ENCODE measurements at regions not wholly inside any gene's neighbourhood (a gene's known extent, or its start where the extent isn't known, plus 50 kb on each side); places are given as distances from the start of the nearest gene placed in this dataset.

DNA sequence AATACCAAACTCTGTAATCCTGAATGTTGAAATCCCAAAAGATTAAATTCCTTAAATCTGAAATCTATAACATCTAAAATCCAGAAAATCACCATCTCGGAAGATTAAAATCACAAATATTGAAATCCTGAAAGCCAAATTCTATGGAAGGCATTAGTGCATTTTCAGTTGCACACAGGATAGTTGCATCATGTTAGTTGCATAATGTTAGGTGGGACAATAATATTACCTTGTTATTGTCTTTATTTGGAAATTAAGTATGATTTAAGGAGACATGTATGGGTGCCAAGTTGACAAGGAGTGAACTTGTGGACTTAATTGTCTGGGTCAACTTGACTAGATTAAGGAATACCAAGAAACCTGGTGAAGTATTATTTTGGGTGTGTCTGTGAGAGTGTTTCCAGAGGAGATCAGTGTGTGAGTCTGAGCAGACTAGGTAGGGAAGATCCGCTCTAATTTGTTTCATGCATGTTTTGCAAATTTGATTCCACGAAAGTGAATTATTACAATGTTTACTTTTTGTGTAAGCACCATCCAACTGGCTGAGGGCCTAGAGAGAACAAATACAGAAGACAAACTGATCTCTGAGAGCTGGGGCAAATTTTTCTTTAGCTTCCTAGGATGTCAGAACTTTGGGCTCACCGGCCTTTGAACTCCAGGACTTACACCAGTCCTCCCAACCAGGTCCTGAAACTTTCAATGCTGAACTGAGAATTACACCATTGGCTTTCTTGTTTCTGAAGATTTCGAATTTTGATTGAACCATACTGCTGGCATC lies 545.1 kb upstream of the IRAK1BP1 start:
- 96% methylated on average over 5 of the region's 5 CpGs for WGBS
- Histone ChIP-seq H3K9ac (ENCODE audit: low read depth, low read length) (no peak overlapping the region), H3K4me3 (ENCODE audit: low read length) (no peak overlapping the region), H3K9me3 (ENCODE audit: insufficient read depth, low read depth, low read length) (no peaks in the 10 kb centered on the region), H3K27ac (ENCODE audit: low read depth, low read length) (no peak overlapping the region), H3K4me1 (ENCODE audit: insufficient read depth, low read length) (no peaks in the 10 kb centered on the region), H3K36me3 (ENCODE audit: insufficient read depth, low read length) (no peaks in the 10 kb centered on the region), H3K27me3 (ENCODE audit: insufficient read depth, low read length) (no peaks in the 10 kb centered on the region)

DNA sequence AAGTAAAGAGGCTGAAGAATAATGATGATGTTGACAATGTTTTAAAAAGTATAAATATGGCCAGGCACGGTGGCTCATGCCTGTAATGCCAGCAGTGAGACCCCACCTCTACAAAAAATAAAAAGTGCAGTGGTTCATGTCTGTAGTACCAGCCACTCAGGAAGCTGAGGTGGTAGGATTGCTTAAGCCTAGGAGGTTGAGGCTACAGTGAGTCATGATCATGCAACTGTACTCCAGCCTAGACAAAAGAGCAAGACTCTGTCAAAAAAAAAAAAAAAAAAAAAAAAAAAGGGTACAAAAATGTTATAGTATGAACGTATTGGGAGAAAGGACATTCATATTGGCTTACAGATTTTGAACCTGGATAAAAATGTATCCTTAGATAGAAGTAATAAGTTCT lies 543.1 kb upstream of the IRAK1BP1 start:
- Histone ChIP-seq H3K4me3 (ENCODE audit: low read length) (no peak overlapping the region), H3K9ac (ENCODE audit: low read depth, low read length) (no peak overlapping the region), H3K9me3 (ENCODE audit: insufficient read depth, low read depth, low read length) (no peaks in the 10 kb centered on the region), H3K4me1 (ENCODE audit: insufficient read depth, low read length) (no peaks in the 10 kb centered on the region), H3K27me3 (ENCODE audit: insufficient read depth, low read length) (no peaks in the 10 kb centered on the region), H3K27ac (ENCODE audit: low read depth, low read length) (no peak overlapping the region), H3K36me3 (ENCODE audit: insufficient read depth, low read length) (no peaks in the 10 kb centered on the region)
- WGBS, result 88% methylated on average over 2 of the region's 2 CpGs

DNA sequence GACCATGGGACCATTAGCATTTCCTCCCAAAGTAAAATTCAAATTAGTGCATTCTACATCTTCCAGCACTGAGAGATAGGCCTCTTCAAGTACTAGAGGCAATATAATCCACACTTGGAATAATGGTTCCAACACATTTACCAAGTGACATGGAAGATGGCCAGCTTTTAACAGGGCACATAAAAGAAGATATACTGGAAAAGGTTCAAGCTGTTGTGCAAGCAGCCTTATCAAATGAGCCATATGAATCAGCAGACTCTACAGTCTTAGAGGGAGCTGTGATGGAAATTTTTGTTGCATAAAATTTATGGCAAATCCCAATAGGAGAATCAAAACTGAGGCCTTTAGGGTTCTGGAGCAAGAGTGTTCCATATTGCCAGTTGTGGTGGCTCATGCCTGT lies 526.6 kb upstream of the IRAK1BP1 start:
- Histone ChIP-seq H3K4me3 (ENCODE audit: low read length) (no peak overlapping the region), H3K36me3 (ENCODE audit: insufficient read depth, low read length) (no peaks in the 10 kb centered on the region), H3K27ac (ENCODE audit: low read depth, low read length) (no peak overlapping the region), H3K9ac (ENCODE audit: low read depth, low read length) (no peak overlapping the region), H3K27me3 (ENCODE audit: insufficient read depth, low read length) (no peaks in the 10 kb centered on the region), H3K4me1 (ENCODE audit: insufficient read depth, low read length) (peaks cover 9% of the 10 kb centered on the region), H3K9me3 (ENCODE audit: insufficient read depth, low read depth, low read length) (no peaks in the 10 kb centered on the region)

DNA sequence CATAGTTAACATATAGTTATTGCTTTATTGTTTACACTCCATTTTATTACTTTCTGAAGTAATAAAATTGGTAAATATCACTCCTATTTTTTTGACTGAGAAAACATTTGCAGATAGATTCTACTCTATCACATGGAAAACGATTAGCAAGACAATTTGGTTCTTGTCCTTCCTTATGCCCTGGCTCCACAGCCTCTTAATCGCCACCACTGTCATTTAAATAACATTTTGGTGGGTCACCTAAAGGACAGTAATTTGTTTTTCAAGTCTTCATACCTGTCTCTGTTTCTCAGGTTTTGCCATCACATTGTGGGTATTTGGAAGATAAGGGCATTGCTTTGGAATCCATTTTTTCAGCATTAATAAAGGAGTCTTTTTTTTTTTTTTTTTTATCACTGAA lies 521.5 kb upstream of the IRAK1BP1 start:
- Histone ChIP-seq H3K36me3 (ENCODE audit: insufficient read depth, low read length) (no peaks in the 10 kb centered on the region), H3K27ac (ENCODE audit: low read depth, low read length) (no peak overlapping the region), H3K27me3 (ENCODE audit: insufficient read depth, low read length) (no peaks in the 10 kb centered on the region), H3K9me3 (ENCODE audit: insufficient read depth, low read depth, low read length) (no peaks in the 10 kb centered on the region), H3K9ac (ENCODE audit: low read depth, low read length) (no peak overlapping the region), H3K4me3 (ENCODE audit: low read length) (no peak overlapping the region), H3K4me1 (ENCODE audit: insufficient read depth, low read length) (peaks cover 17% of the 10 kb centered on the region)
- 49% methylated on average over 2 of the region's 2 CpGs for WGBS

DNA sequence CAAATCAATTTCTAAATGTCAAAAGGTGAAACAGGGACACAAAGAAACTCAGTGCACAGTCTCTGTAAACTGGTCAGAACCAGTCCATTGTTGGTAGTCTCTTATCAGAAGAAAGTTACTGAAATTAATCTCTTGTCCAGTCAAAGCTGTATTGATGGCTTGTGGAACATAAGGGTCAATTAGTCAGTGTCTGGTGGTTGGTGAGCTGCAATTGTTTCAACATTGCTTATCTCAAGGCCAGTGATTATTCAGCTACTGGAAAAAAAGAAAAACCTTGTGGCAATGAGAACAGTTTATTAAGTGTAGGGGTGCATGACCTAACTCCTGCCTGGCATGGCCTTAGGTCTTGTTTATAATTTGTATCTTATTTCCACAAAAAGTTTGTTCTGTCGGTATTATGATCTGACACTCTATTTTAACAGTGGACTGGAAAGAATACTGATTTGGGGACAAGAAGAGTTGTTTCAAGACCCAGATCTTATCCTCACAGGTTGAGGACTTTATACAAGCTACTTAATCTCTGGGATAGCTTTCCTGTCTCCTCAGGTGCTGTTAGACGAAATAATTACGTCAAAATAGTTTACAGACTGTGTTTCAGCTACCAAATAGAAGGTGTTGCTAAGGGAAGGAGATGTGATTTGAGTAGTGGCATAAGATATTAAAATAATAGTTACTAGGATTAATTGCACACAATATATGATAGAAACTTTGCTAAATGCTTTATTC lies 520.0 kb upstream of the IRAK1BP1 start:
- Histone ChIP-seq H3K27ac (ENCODE audit: low read depth, low read length) (no peak overlapping the region), H3K4me1 (ENCODE audit: insufficient read depth, low read length) (peaks cover 17% of the 10 kb centered on the region), H3K27me3 (ENCODE audit: insufficient read depth, low read length) (no peaks in the 10 kb centered on the region), H3K36me3 (ENCODE audit: insufficient read depth, low read length) (no peaks in the 10 kb centered on the region), H3K4me3 (ENCODE audit: low read length) (no peak overlapping the region), H3K9me3 (ENCODE audit: insufficient read depth, low read depth, low read length) (no peaks in the 10 kb centered on the region), H3K9ac (ENCODE audit: low read depth, low read length) (no peak overlapping the region)
- WGBS, result 100% methylated on average over 2 of the region's 3 CpGs

DNA sequence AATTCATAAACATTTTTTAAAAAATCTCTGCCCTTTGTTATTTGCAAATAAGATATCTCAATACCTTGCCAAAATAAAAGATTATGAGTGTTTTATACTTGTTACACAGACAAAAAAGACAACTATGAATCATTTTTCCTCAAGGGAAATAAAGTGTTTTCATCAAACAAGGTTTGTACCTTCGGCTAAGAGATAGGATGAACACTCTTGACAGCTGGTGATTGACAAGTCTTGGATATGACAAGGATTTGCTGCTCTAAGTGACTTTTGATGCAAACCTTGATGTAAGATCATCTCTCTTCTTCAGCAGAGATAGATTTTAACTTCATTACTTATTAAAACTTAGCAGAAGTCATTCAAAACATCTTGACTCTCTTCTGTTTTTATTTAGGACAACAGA lies 514.3 kb upstream of the IRAK1BP1 start:
- no peaks in the 10 kb centered on the region for H3K4me1 ChIP-seq (ENCODE audit: insufficient read depth, low read length)
- H3K27ac ChIP-seq (ENCODE audit: low read depth, low read length), result no peak overlapping the region
- H3K9me3 ChIP-seq (ENCODE audit: insufficient read depth, low read depth, low read length), result no peaks in the 10 kb centered on the region
- 83% methylated on average over 1 of the region's 1 CpG for WGBS
- H3K36me3 ChIP-seq (ENCODE audit: insufficient read depth, low read length), result no peaks in the 10 kb centered on the region
- no peaks in the 10 kb centered on the region for H3K27me3 ChIP-seq (ENCODE audit: insufficient read depth, low read length)
- H3K9ac ChIP-seq (ENCODE audit: low read depth, low read length), result no peak overlapping the region
- H3K4me3 ChIP-seq (ENCODE audit: low read length), result no peak overlapping the region

DNA sequence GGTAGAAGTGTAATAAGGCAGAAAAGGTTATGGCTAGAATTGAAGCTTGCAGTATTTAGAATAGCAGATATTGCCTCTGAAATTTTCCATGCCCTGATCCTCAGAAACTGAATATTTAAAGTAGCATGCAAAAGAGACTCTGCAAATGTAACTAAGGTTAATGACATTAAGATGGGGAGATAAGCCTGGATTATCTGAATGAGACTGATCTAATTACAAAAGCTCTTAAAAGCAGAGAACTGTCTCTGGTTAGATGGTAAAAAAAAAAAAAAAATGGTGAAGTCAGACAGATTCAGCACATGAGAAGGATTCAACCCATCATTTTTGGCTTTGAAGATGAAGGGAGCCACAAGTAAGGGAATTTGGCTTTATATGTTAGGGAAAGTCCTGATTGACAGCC lies 503.7 kb upstream of the IRAK1BP1 start:
- H3K4me3 ChIP-seq (ENCODE audit: low read length), result no peak overlapping the region
- H3K9me3 ChIP-seq (ENCODE audit: insufficient read depth, low read depth, low read length), result no peaks in the 10 kb centered on the region
- H3K27me3 ChIP-seq (ENCODE audit: insufficient read depth, low read length), result no peaks in the 10 kb centered on the region
- no peak overlapping the region for H3K9ac ChIP-seq (ENCODE audit: low read depth, low read length)
- H3K27ac ChIP-seq (ENCODE audit: low read depth, low read length), result no peak overlapping the region
- no peaks in the 10 kb centered on the region for H3K36me3 ChIP-seq (ENCODE audit: insufficient read depth, low read length)
- no peaks in the 10 kb centered on the region for H3K4me1 ChIP-seq (ENCODE audit: insufficient read depth, low read length)

DNA sequence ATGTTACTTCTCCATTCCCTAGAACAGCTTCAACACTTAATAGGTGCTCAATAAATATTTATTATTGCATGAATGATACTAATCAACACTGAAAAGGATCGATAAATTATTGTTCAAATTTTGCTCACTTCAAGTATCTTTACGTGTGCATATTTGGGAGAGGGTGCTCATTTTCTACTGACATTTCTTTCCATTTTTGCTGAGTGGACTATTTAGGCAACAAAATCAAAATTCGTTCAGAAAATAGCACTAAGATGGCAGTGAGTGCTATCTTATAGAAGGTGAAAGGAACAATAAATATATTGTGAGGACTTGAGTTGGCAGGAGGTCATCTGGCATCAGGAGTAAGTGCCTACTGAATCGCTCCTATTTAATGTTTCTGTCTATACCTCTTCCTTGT lies 501.9 kb upstream of the IRAK1BP1 start:
- Histone ChIP-seq H3K9ac (ENCODE audit: low read depth, low read length) (no peak overlapping the region), H3K9me3 (ENCODE audit: insufficient read depth, low read depth, low read length) (no peaks in the 10 kb centered on the region), H3K27me3 (ENCODE audit: insufficient read depth, low read length) (no peaks in the 10 kb centered on the region), H3K4me1 (ENCODE audit: insufficient read depth, low read length) (no peaks in the 10 kb centered on the region), H3K36me3 (ENCODE audit: insufficient read depth, low read length) (no peaks in the 10 kb centered on the region), H3K27ac (ENCODE audit: low read depth, low read length) (no peak overlapping the region), H3K4me3 (ENCODE audit: low read length) (no peak overlapping the region)
- WGBS, result 98% methylated on average over 4 of the region's 4 CpGs

DNA sequence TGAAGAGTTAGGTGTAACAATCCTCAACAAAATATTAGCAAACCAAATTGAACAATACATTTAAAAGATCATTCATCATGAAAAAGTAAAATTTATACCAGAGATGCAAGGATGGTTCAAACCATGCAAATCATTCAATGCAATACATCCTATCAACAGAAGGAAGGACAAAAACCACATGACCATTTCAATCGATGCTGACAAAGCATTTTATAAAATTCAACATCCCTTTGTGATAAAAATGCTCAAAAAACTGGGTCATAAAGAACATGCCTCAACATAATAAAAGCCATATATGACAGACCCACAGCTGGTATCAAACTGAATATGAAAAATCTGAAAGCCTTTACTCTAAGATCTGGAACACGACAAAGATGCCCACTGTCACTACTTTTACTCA lies 490.3 kb upstream of the IRAK1BP1 start:
- no peak overlapping the region for H3K27ac ChIP-seq (ENCODE audit: low read depth, low read length)
- no peak overlapping the region for H3K9ac ChIP-seq (ENCODE audit: low read depth, low read length)
- H3K4me3 ChIP-seq (ENCODE audit: low read length), result no peak overlapping the region
- H3K36me3 ChIP-seq (ENCODE audit: insufficient read depth, low read length), result no peaks in the 10 kb centered on the region
- peaks cover 6% of the 10 kb centered on the region; the same call in 1 of the 2 replicates for H3K4me1 ChIP-seq (ENCODE audit: insufficient read depth, low read length)
- 98% methylated on average over 2 of the region's 2 CpGs for WGBS
- 0 out of 2 replicates have a peak, but pooled peaks cover 3% of the 10 kb centered on the region for H3K9me3 ChIP-seq (ENCODE audit: insufficient read depth, low read depth, low read length)
- H3K27me3 ChIP-seq (ENCODE audit: insufficient read depth, low read length), result no peaks in the 10 kb centered on the region

DNA sequence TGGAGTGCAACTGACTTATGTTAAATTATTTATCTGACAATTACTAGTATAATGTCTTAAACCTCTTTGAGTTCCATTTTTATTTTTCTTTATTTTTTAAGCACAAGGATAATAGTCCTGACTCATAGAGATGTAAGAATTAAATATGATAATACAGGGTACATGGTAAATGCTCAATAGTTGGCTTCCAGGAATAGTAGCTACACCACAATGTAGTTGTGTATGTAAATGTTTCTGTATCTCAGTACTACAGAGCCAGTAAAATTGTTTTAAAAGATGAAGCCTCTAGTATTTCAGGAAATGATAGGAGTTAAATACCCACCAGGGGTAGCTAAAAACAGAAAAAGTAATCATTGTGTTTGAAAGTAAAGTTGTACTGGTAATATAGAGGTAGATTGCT lies 487.4 kb upstream of the IRAK1BP1 start:
- no peaks in the 10 kb centered on the region for H3K9me3 ChIP-seq (ENCODE audit: insufficient read depth, low read depth, low read length)
- no peak overlapping the region for H3K4me3 ChIP-seq (ENCODE audit: low read length)
- peaks cover 6% of the 10 kb centered on the region; the same call in 1 of the 2 replicates for H3K4me1 ChIP-seq (ENCODE audit: insufficient read depth, low read length)
- H3K36me3 ChIP-seq (ENCODE audit: insufficient read depth, low read length), result no peaks in the 10 kb centered on the region
- H3K27ac ChIP-seq (ENCODE audit: low read depth, low read length), result no peak overlapping the region
- no peaks in the 10 kb centered on the region for H3K27me3 ChIP-seq (ENCODE audit: insufficient read depth, low read length)
- H3K9ac ChIP-seq (ENCODE audit: low read depth, low read length), result no peak overlapping the region

DNA sequence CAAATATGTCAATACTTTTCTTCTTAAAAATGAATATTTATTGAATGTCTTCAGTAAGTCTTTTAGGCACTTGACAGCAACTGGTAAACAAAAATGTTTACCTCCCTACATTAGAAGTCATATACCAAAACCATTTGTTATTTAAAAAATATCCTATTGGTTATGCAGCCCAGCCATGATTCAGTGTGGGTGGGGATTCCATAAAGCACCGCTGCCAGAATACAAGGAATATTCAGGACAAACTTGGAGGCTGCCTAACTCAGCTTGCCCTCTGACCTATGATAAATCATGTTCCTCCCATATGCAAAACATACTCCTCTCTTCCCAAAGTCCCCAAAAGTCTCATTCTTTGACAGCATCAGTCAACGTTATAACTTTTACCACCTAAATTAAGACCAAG lies 486.8 kb upstream of the IRAK1BP1 start:
- H3K4me1 ChIP-seq (ENCODE audit: insufficient read depth, low read length), result peaks cover 6% of the 10 kb centered on the region; the same call in 1 of the 2 replicates
- no peaks in the 10 kb centered on the region for H3K9me3 ChIP-seq (ENCODE audit: insufficient read depth, low read depth, low read length)
- H3K9ac ChIP-seq (ENCODE audit: low read depth, low read length), result no peak overlapping the region
- H3K27me3 ChIP-seq (ENCODE audit: insufficient read depth, low read length), result no peaks in the 10 kb centered on the region
- no peak overlapping the region for H3K4me3 ChIP-seq (ENCODE audit: low read length)
- no peak overlapping the region for H3K27ac ChIP-seq (ENCODE audit: low read depth, low read length)
- 89% methylated on average over 2 of the region's 2 CpGs for WGBS
- H3K36me3 ChIP-seq (ENCODE audit: insufficient read depth, low read length), result no peaks in the 10 kb centered on the region

All from HUES64 (cell line).